Endodermal cell (in vitro differentiated cells): ENCODE measurements at regions not wholly inside any gene's neighbourhood (a gene's known extent, or its start where the extent isn't known, plus 50 kb on each side); places are given as distances from the start of the nearest gene placed in this dataset.

ENCODE experiments used
- DNase-seq: peaks from one replicate; pipeline ENCODE4 v3.0.0-alpha.2; 2017
- H3K27ac ChIP-seq: 2 replicates; pipeline ENCODE4 v1.5.1; 2013; ENCODE audit warnings: mild to moderate bottlenecking, low read depth, low read length, moderate library complexity
- H3K27me3 ChIP-seq: 2 replicates; pipeline ENCODE4 v1.6.1; 2013; ENCODE audit warnings: mild to moderate bottlenecking, low read length, moderate library complexity; ENCODE audit not compliant: insufficient read depth, control insufficient read depth, poor library complexity, severe bottlenecking
- H3K36me3 ChIP-seq: 2 replicates; pipeline ENCODE4 v1.7.0; 2013; ENCODE audit warnings: mild to moderate bottlenecking, low read length, moderate library complexity; ENCODE audit not compliant: control insufficient read depth, insufficient read depth
- H3K4me1 ChIP-seq: one replicate; pipeline ENCODE4 v1.7.0; 2013; ENCODE audit warnings: low read length; ENCODE audit not compliant: control insufficient read depth, insufficient read depth
- H3K4me3 ChIP-seq: 2 replicates; pipeline ENCODE4 v1.5.1; 2013; ENCODE audit warnings: mild to moderate bottlenecking, low read length, moderate library complexity
- H3K9ac ChIP-seq: 2 replicates; pipeline ENCODE4 v1.6.1; 2013; ENCODE audit warnings: mild to moderate bottlenecking, low read length, moderate library complexity; ENCODE audit not compliant: poor library complexity, severe bottlenecking; ENCODE audit errors: extremely low read depth
- H3K9me3 ChIP-seq: 2 replicates; pipeline ENCODE4 v1.6.1; 2013; ENCODE audit warnings: mild to moderate bottlenecking, low read length, moderate library complexity; ENCODE audit not compliant: control insufficient read depth
- H3K27ac Mint-ChIP-seq: 2 replicates; pipeline ENCODE4 v1.8.0; 2020; ENCODE audit warnings: mixed read lengths
- H3K27me3 Mint-ChIP-seq: 2 replicates; pipeline ENCODE4 v1.8.0; 2021; ENCODE audit warnings: mild to moderate bottlenecking, mixed read lengths; ENCODE audit not compliant: insufficient read depth
- H3K36me3 Mint-ChIP-seq: 2 replicates; pipeline ENCODE4 v1.8.0; 2020; ENCODE audit warnings: low read depth, mixed read lengths
- H3K4me1 Mint-ChIP-seq: 2 replicates; pipeline ENCODE4 v1.8.0; 2020; ENCODE audit warnings: mixed read lengths
- H3K4me3 Mint-ChIP-seq: 2 replicates; pipeline ENCODE4 v1.8.0; 2020; ENCODE audit warnings: mild to moderate bottlenecking, moderate library complexity, mixed read lengths
- H3K9me3 Mint-ChIP-seq: 2 replicates; pipeline ENCODE4 v1.8.0; 2020; ENCODE audit warnings: mild to moderate bottlenecking, mixed read lengths
- WGBS, 2 experiments: methylation state at CpG; one replicate each; pipeline versions ENCODE4 v1.1.5 to v1.1.7; 2013; ENCODE audit warnings: missing lambda C conversion rate in 2 of 2, mixed read lengths in 1 of 2; ENCODE audit not compliant: insufficient coverage in 1 of 2, insufficient read length in 1 of 2; 5-methylcytosine and 5-hydroxymethylcytosine counted together
- TF ChIP-seq, protein P1 (sequence below): fragments of 200-600 bp; sonication (generic); conservative IDR thresholded peaks from 2 replicates; pipeline ENCODE4 v1.5.0; 2021; ENCODE audit warnings: antibody characterized with exemption, mild to moderate bottlenecking

DNA sequence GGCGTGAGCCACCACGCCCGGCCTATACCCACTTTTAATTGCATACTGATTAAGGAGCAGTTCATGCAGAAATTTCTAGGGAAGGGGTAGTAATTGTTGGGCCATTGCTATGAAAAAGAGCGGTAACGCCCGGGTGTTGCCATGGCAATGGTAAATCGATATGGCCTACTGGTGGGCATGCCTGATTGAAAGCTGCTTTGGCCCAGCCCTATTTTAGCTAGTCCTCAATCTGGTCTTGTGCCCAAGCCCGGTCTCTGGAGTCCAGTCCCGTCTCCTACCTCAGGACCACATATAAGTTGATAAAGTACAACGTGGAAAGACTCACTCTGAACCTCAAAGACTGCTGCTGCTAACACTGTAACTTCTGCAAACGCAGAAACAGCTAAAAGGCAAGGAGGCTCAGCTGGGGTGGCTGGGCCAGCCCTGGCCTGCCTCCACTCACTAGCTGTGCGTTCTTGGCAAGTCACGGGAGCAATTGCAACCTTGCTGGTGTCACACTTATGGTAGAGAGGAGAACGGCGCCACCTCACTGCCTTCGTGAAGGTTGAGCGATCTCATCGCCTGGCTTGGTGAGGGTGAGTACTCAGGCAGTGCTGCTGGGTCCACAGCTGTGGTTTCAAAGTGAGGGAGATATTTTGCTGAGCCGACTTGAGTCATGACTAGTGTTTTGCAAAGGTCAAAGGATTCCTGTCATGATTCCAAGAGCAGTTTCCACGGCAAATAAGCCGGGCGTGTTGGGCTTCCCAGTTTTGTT, 57.0 kb upstream of the GRPEL1 start:
- Histone ChIP-seq H3K27ac (no peak overlapping the region), H3K27me3 (no peaks in the 10 kb centered on the region), H3K9me3 (no peaks in the 10 kb centered on the region), H3K4me1 (no peaks in the 10 kb centered on the region), H3K36me3 (no peaks in the 10 kb centered on the region), H3K9ac (no peak overlapping the region), H3K4me3 (no peak overlapping the region)
- TF ChIP-seq, protein P1, sequence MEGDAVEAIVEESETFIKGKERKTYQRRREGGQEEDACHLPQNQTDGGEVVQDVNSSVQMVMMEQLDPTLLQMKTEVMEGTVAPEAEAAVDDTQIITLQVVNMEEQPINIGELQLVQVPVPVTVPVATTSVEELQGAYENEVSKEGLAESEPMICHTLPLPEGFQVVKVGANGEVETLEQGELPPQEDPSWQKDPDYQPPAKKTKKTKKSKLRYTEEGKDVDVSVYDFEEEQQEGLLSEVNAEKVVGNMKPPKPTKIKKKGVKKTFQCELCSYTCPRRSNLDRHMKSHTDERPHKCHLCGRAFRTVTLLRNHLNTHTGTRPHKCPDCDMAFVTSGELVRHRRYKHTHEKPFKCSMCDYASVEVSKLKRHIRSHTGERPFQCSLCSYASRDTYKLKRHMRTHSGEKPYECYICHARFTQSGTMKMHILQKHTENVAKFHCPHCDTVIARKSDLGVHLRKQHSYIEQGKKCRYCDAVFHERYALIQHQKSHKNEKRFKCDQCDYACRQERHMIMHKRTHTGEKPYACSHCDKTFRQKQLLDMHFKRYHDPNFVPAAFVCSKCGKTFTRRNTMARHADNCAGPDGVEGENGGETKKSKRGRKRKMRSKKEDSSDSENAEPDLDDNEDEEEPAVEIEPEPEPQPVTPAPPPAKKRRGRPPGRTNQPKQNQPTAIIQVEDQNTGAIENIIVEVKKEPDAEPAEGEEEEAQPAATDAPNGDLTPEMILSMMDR: peak; percentile 29
- DNase-seq: peak; percentile 70
- H3K27me3 Mint-ChIP-seq: no peaks in the 10 kb centered on the region
- no peaks in the 10 kb centered on the region for H3K4me1 Mint-ChIP-seq
- no peaks in the 10 kb centered on the region for H3K36me3 Mint-ChIP-seq
- H3K27ac Mint-ChIP-seq: no peak overlapping the region
- 85 to 88% methylated on average over 14 to 22 of the region's 22 CpGs for WGBS, 2 experiments
- H3K4me3 Mint-ChIP-seq: no peak overlapping the region
- no peaks in the 10 kb centered on the region for H3K9me3 Mint-ChIP-seq

GRCh38 chr4:7121866-7122653, 54.2 kb upstream of the GRPEL1 start:
- H3K9ac ChIP-seq: no peak overlapping the region
- no peak overlapping the region for H3K27ac Mint-ChIP-seq
- TF ChIP-seq, protein P1: no peak
- peaks cover 16% of the 10 kb centered on the region for H3K27me3 Mint-ChIP-seq
- H3K4me1 Mint-ChIP-seq: no peaks in the 10 kb centered on the region
- no peaks in the 10 kb centered on the region for H3K36me3 Mint-ChIP-seq
- H3K9me3 ChIP-seq: no peaks in the 10 kb centered on the region
- 86 to 87% methylated on average over 20 to 24 of the region's 24 CpGs for WGBS, 2 experiments
- H3K4me3 ChIP-seq: no peak overlapping the region
- H3K9me3 Mint-ChIP-seq: no peaks in the 10 kb centered on the region
- no peak overlapping the region for H3K4me3 Mint-ChIP-seq
- no peaks in the 10 kb centered on the region for H3K36me3 ChIP-seq
- DNase-seq: no peak
- peaks cover 10% of the 10 kb centered on the region for H3K27me3 ChIP-seq
- H3K4me1 ChIP-seq: no peaks in the 10 kb centered on the region
- no peak overlapping the region for H3K27ac ChIP-seq

DNA sequence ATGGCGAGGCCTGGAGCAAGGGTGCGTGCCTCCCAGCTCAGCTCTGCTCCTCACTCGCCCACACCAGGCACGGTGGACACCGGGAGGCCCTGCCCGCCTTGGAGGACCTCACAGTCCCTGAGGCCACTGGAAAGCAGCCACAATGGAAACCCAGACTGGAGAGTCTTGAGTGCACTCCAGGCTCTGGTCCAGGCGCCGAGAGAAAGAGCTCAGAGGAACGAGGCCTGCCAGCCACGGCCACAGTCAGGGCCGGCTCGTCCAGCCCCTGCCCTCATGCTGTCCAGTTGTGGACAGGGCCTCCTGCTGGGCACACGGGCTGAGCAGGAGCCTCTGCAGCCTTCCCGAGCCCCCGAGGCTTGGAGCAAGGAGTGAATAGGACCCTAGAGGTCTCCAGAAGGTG, 53.3 kb upstream of the GRPEL1 start:
- Histone ChIP-seq H3K4me3 (no peak overlapping the region), H3K27me3 (peaks cover 12% of the 10 kb centered on the region), H3K27ac (no peak overlapping the region), H3K36me3 (no peaks in the 10 kb centered on the region), H3K9ac (no peak overlapping the region), H3K4me1 (no peaks in the 10 kb centered on the region), H3K9me3 (no peaks in the 10 kb centered on the region)
- Mint-ChIP-seq H3K27ac (no peak overlapping the region), H3K4me1 (no peaks in the 10 kb centered on the region), H3K36me3 (no peaks in the 10 kb centered on the region), H3K27me3 (peaks cover 21% of the 10 kb centered on the region), H3K4me3 (no peak overlapping the region), H3K9me3 (no peaks in the 10 kb centered on the region)
- WGBS, 2 experiments: 92 to 97% methylated on average over 5 to 15 of the region's 15 CpGs
- no peak for DNase-seq
- TF ChIP-seq, protein P1: no peak
